HepG2 (cell line): ENCODE measurements at regions not wholly inside any gene's neighbourhood (a gene's known extent, or its start where the extent isn't known, plus 50 kb on each side); places are given as distances from the start of the nearest gene placed in this dataset.

Experiments
- ATAC-seq: fragments of 200-7000 bp; cut with Tn5 transposase; 3 replicates; pipeline ENCODE4 v1.9.1; 2020; ENCODE audit warnings: mild to moderate bottlenecking, moderate library complexity
- BruUV-seq: library from RNA; stranded (reverse); fragments of 400-500 nt; replicated peaks from 2 replicates; lab custom pipeline; 2021; lab: Mats Ljungman, UMichigan
- CTCF ChIA-PET: fragments of 300-600 bp; formaldehyde crosslinking; extraction: SDS; loops from one replicate; lab custom pipeline; 2021; ENCODE audit warnings: low total read pairs, inconsistent platforms, low intra/inter-chr PET ratio; lab: Yijun Ruan, JAX
- POLR2A ChIA-PET: fragments of 350-600 bp; sonication (Branson Sonifier 250); formaldehyde crosslinking; loops from one replicate; lab custom pipeline; 2020; ENCODE audit warnings: antibody characterized with exemption, inconsistent platforms; lab: Yijun Ruan, JAX
- DNase-seq: peaks from one replicate; pipeline ENCODE4 v3.0.0-alpha.2; 2015; ENCODE audit warnings: low spot score
- FAIRE-seq: peaks from 3 replicates; lab custom pipeline; 2011; peaks lifted over from hg19 to GRCh38; lab: Jason Lieb, UNC
- H2AFZ ChIP-seq: one replicate; pipeline ENCODE4 v1.6.1; 2011; ENCODE audit warnings: low read length, inconsistent platforms
- H3K27ac ChIP-seq: fragments of 300-600 bp; 3 replicates; pipeline ENCODE4 v1.8.0; 2011; ENCODE audit warnings: mixed run types, mild to moderate bottlenecking, mixed read lengths, low read length, inconsistent platforms; ENCODE audit not compliant: insufficient read depth; ENCODE audit errors: extremely low read length
- H3K27me3 ChIP-seq, 2 experiments: fragments of 200-600 bp in 1 of 2; 2 replicates in 1 of 2; 3 replicates in 1 of 2; pipeline versions ENCODE4 v1.6.0 to v1.8.0; 2011; ENCODE audit warnings: low read length in 2 of 2, mild to moderate bottlenecking in 2 of 2, moderate library complexity in 2 of 2, inconsistent platforms in 1 of 2; ENCODE audit not compliant: insufficient read depth in 2 of 2, control insufficient read depth in 1 of 2
- H3K36me3 ChIP-seq, 2 experiments: fragments of 200-600 bp in 1 of 2; replicated peaks in 1 of 2; 2 replicates in 1 of 2; 3 replicates in 1 of 2; pipeline versions ENCODE4 v1.5.1 to v1.8.0; 2011; ENCODE audit warnings: low read length in 2 of 2, inconsistent platforms in 1 of 2; ENCODE audit not compliant: insufficient read depth in 2 of 2, control insufficient read depth in 1 of 2
- H3K4me1 ChIP-seq: 2 replicates; pipeline ENCODE4 v1.5.1; 2012; ENCODE audit warnings: low read length, inconsistent platforms; ENCODE audit not compliant: insufficient read depth
- H3K4me2 ChIP-seq: 2 replicates; pipeline ENCODE4 v1.6.0; 2011; ENCODE audit warnings: low read depth, low read length, inconsistent platforms
- H3K4me3 ChIP-seq, 3 experiments: fragments of 200-600 bp in 1 of 3; sonication (generic), shearing (Covaris generic) in 1 of 3; replicated peaks in 1 of 3; 2 replicates each; pipeline ENCODE4 v1.5.1; 2011 to 2016; ENCODE audit warnings: low read length in 3 of 3, inconsistent platforms in 2 of 3, low read depth in 2 of 3, mild to moderate bottlenecking in 2 of 3, control low read depth in 1 of 3, mixed read lengths in 1 of 3; ENCODE audit not compliant: insufficient read depth in 1 of 3
- H3K79me2 ChIP-seq: one replicate; pipeline ENCODE4 v1.6.1; 2011; ENCODE audit warnings: low read length, inconsistent platforms; ENCODE audit not compliant: insufficient read depth
- H3K9ac ChIP-seq: 2 replicates; pipeline ENCODE4 v1.6.0; 2011; ENCODE audit warnings: mild to moderate bottlenecking, low read depth, low read length, inconsistent platforms; ENCODE audit not compliant: insufficient read depth
- H3K9me3 ChIP-seq: 2 replicates; pipeline ENCODE4 v1.5.1; 2012; ENCODE audit warnings: mild to moderate bottlenecking, low read length
- H4K20me1 ChIP-seq: 2 replicates; pipeline ENCODE4 v1.6.0; 2011; ENCODE audit warnings: inconsistent platforms, mild to moderate bottlenecking, low read length, moderate library complexity; ENCODE audit not compliant: insufficient read depth
- JDP2 ChIP-seq: sonication (generic); formaldehyde crosslinking; IDR thresholded peaks from 2 replicates; pipeline ENCODE4 v1.8.1; 2022; ENCODE audit warnings: missing genetic modification reagents, borderline replicate concordance
- KDM6A ChIP-seq: IDR thresholded peaks from 2 replicates; pipeline ENCODE4 v1.6.1; 2016; ENCODE audit warnings: low read depth
- NPAS2 ChIP-seq: sonication (generic); formaldehyde crosslinking; IDR thresholded peaks from 2 replicates; pipeline ENCODE4 v1.8.0; 2022; ENCODE audit warnings: mild to moderate bottlenecking, missing genetic modification reagents, borderline replicate concordance
- RAD51 ChIP-seq: fragments of 450-650 bp; IDR thresholded peaks from 2 replicates; pipeline ENCODE4 v1.6.1; 2016; ENCODE audit warnings: borderline replicate concordance
- SP1 ChIP-seq, 2 experiments: fragments of 450-650 bp in 1 of 2; sonication (generic) in 1 of 2; formaldehyde crosslinking in 1 of 2; IDR thresholded peaks; 2 replicates each; pipeline versions ENCODE4 v1.4.0 to v1.6.1; 2016 to 2020; ENCODE audit warnings: missing genetic modification reagents in 1 of 2
- TEAD3 ChIP-seq: optimal IDR thresholded peaks from 2 replicates; pipeline ENCODE3; 2016; ENCODE audit warnings: borderline replicate concordance
- TRIM22 ChIP-seq: fragments of 450-650 bp; IDR thresholded peaks from 2 replicates; pipeline ENCODE4 v1.6.1; 2017
- YY1 ChIP-seq: IDR thresholded peaks from 2 replicates; pipeline ENCODE4 v1.6.1; 2011; ENCODE audit warnings: low read length, low read depth, moderate library complexity, mild to moderate bottlenecking; ENCODE audit not compliant: insufficient read depth, insufficient replicate concordance
- ZNF17 ChIP-seq: sonication (generic); formaldehyde crosslinking; IDR thresholded peaks from 2 replicates; pipeline ENCODE4 v1.5.0; 2020; ENCODE audit warnings: mild to moderate bottlenecking, missing genetic modification reagents
- ZNF20 ChIP-seq: sonication (generic); formaldehyde crosslinking; IDR thresholded peaks from 2 replicates; pipeline ENCODE4 v1.4.0; 2020; ENCODE audit warnings: mild to moderate bottlenecking, moderate library complexity, missing genetic modification reagents
- ZNF879 ChIP-seq: sonication (generic); formaldehyde crosslinking; IDR thresholded peaks from 2 replicates; pipeline ENCODE4 v1.8.1; 2023; ENCODE audit warnings: missing genetic modification reagents
- WGBS: methylation state at CpG from one replicate; pipeline ENCODE4 v1.1.6; 2017; ENCODE audit warnings: low lambda C conversion rate; 5-methylcytosine and 5-hydroxymethylcytosine counted together
- in situ Hi-C: cut with HindIII; loops from 2 replicates; pipeline ENCODE4 v1.10.0; 2017; ENCODE audit warnings: low pct_unique_long_range_greater_than_20kb; ENCODE audit not compliant: extremely low pct_ligation_motif_present
- intact Hi-C: fragments of 100-400 bp; cut with micrococcal nuclease; formaldehyde crosslinking; loops from one replicate; pipeline ENCODE4 v1.10.0; 2022; ENCODE audit not compliant: unreplicated experiment

- ATAC-seq (no peak), FAIRE-seq (no peak), DNase-seq (no peak)
- Histone ChIP-seq H3K79me2 (no peaks in the 10 kb centered on the region), H3K4me2 (no peak overlapping the region), H3K9ac (no peak overlapping the region), H3K36me3 (no peaks in the 10 kb centered on the region), H3K27ac (no peak overlapping the region), H3K27me3 (no peaks in the 10 kb centered on the region; a peak in 2 of 5 replicates), H3K4me1 (no peaks in the 10 kb centered on the region), H3K4me3 (no peak overlapping the region), H4K20me1 (no peaks in the 10 kb centered on the region), H2AFZ (no peak overlapping the region), H3K9me3 (no peaks in the 10 kb centered on the region)
- in situ Hi-C loops (no loop called here), intact Hi-C loops (no loop called here)
- TF ChIP-seq YY1: no peak
- TF ChIP-seq TRIM22: no peak
- TF ChIP-seq RAD51: no peak
- TF ChIP-seq ZNF20 (CRISPR knock-in tag): no peak
- no peak for TF ChIP-seq NPAS2
- TF ChIP-seq KDM6A: no peak
- no peak for TF ChIP-seq ZNF879 (CRISPR knock-in tag)
- TF ChIP-seq JDP2: no peak
- TF ChIP-seq SP1 (IDR thresholded peaks at IDR 0.05): no peak
- TF ChIP-seq SP1 (CRISPR knock-in tag; IDR thresholded peaks at IDR 0.05): no peak
- TF ChIP-seq ZNF17: no peak
- no peak for TF ChIP-seq TEAD3 (CRISPR knock-in tag)
- WGBS: 4% methylated on average over 5 of the region's 12 CpGs
- no TSS peak for BruUV-seq
- ChIA-PET POLR2A (no interaction called here), CTCF (no interaction called here)
Observed at GRCh38 chr19:29308977-29309590, 96.1 kb upstream of the UQCRFS1 start.
